HepG2 (cell line): ENCODE measurements at regions not wholly inside any gene's neighbourhood (a gene's known extent, or its start where the extent isn't known, plus 50 kb on each side); places are given as distances from the start of the nearest gene placed in this dataset.

ENCODE experiments used
- ARID5B ChIP-seq: IDR thresholded peaks from 2 replicates; pipeline ENCODE4 v1.4.0; 2020; ENCODE audit warnings: mild to moderate bottlenecking, missing genetic modification reagents
- FOXA3 ChIP-seq: IDR thresholded peaks from 2 replicates; pipeline ENCODE4 v1.6.1; 2016; ENCODE audit warnings: missing genetic modification reagents, missing compliant biosample characterization
- LRRFIP1 ChIP-seq: sonication (generic); formaldehyde crosslinking; conservative IDR thresholded peaks from 2 replicates; pipeline ENCODE4 v1.4.0; 2020; ENCODE audit warnings: missing genetic modification reagents
- MTF1 ChIP-seq: sonication (generic); formaldehyde crosslinking; IDR thresholded peaks from 2 replicates; pipeline ENCODE4 v1.5.0; 2020; ENCODE audit warnings: missing genetic modification reagents
- NCOA1 ChIP-seq: sonication (generic); formaldehyde crosslinking; IDR thresholded peaks from 2 replicates; pipeline ENCODE4 v1.9.0; 2021; ENCODE audit warnings: missing genetic modification reagents
- TAF1 ChIP-seq: sonication (generic); formaldehyde crosslinking; IDR thresholded peaks from 2 replicates; pipeline ENCODE4 v1.4.0; 2020; ENCODE audit warnings: missing genetic modification reagents
- TFDP1 ChIP-seq: IDR thresholded peaks from 2 replicates; pipeline ENCODE4 v1.6.1; 2016; ENCODE audit warnings: missing compliant biosample characterization, missing genetic modification reagents, borderline replicate concordance
- ZFP36L1 ChIP-seq: sonication (generic); formaldehyde crosslinking; IDR thresholded peaks from 2 replicates; pipeline ENCODE4 v1.8.0; 2022; ENCODE audit warnings: mild to moderate bottlenecking, missing genetic modification reagents, moderate library complexity
- ZFP36L2 ChIP-seq: sonication (generic); formaldehyde crosslinking; IDR thresholded peaks from 2 replicates; pipeline ENCODE4 v1.4.0; 2020; ENCODE audit warnings: missing genetic modification reagents
- ZNF205 ChIP-seq: IDR thresholded peaks from 2 replicates; pipeline ENCODE4 v1.6.1; 2018; ENCODE audit warnings: missing biosample characterization, missing genetic modification reagents
- ZNF253 ChIP-seq: sonication (generic); formaldehyde crosslinking; IDR thresholded peaks from 2 replicates; pipeline ENCODE4 v1.8.0; 2022; ENCODE audit warnings: mild to moderate bottlenecking, missing genetic modification reagents, borderline replicate concordance
- ZNF343 ChIP-seq: sonication (generic); formaldehyde crosslinking; IDR thresholded peaks from 2 replicates; pipeline ENCODE4 v1.4.0; 2020; ENCODE audit warnings: mild to moderate bottlenecking, missing genetic modification reagents
- ZNF616 ChIP-seq: sonication (generic); formaldehyde crosslinking; IDR thresholded peaks from 2 replicates; pipeline ENCODE4 v1.5.0; 2020; ENCODE audit warnings: low read depth, mild to moderate bottlenecking, missing genetic modification reagents
- ZNF724P ChIP-seq: sonication (generic); formaldehyde crosslinking; IDR thresholded peaks from 2 replicates; pipeline ENCODE4 v1.8.0; 2022; ENCODE audit warnings: missing genetic modification reagents, borderline replicate concordance
- ZNF740 ChIP-seq: sonication (generic); formaldehyde crosslinking; IDR thresholded peaks from 2 replicates; pipeline ENCODE4 v1.4.0; 2020; ENCODE audit warnings: missing genetic modification reagents
- ZNF770 ChIP-seq: sonication (generic); formaldehyde crosslinking; IDR thresholded peaks from 2 replicates; pipeline ENCODE4 v1.5.0; 2020; ENCODE audit warnings: mild to moderate bottlenecking, missing genetic modification reagents
- ZNF781 ChIP-seq: sonication (generic); formaldehyde crosslinking; IDR thresholded peaks from 2 replicates; pipeline ENCODE4 v1.5.1; 2020; ENCODE audit warnings: borderline replicate concordance, mild to moderate bottlenecking, missing genetic modification reagents; ENCODE audit errors: not compliant biosample characterization
- TF ChIP-seq, protein P1 (sequence below): sonication (generic); formaldehyde crosslinking; IDR thresholded peaks from 2 replicates; pipeline ENCODE4 v1.4.0; 2020; ENCODE audit warnings: missing genetic modification reagents
- TF ChIP-seq, protein P2 (sequence below): IDR thresholded peaks from 2 replicates; pipeline ENCODE4 v1.6.1; 2012; ENCODE audit warnings: inconsistent platforms

- TF ChIP-seq, protein P1, sequence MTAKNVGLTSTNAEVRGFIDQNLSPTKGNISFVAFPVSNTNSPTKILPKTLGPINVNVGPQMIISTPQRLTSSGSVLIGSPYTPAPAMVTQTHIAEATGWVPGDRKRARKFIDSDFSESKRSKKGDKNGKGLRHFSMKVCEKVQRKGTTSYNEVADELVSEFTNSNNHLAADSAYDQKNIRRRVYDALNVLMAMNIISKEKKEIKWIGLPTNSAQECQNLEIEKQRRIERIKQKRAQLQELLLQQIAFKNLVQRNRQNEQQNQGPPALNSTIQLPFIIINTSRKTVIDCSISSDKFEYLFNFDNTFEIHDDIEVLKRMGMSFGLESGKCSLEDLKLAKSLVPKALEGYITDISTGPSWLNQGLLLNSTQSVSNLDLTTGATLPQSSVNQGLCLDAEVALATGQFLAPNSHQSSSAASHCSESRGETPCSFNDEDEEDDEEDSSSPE, result 0 out of 2 replicates have a peak, but pooled peaks have one; percentile 36
- TF ChIP-seq ZFP36L1 (CRISPR knock-in tag) (no peak), ZNF781 (CRISPR knock-in tag) (no peak), NCOA1 (no peak), MTF1 (CRISPR knock-in tag) (no peak), ZNF253 (CRISPR knock-in tag) (no peak), ZNF343 (CRISPR knock-in tag) (no peak), FOXA3 (CRISPR knock-in tag) (0 out of 2 replicates have a peak, but pooled peaks have one; percentile 13), ZNF724P (CRISPR knock-in tag) (no peak), LRRFIP1 (CRISPR knock-in tag) (no peak), TAF1 (no peak), ZNF205 (CRISPR knock-in tag) (no peak), ZNF770 (CRISPR knock-in tag) (peak; percentile 62), ZFP36L2 (no peak), ARID5B (CRISPR knock-in tag) (no peak), ZNF616 (CRISPR knock-in tag) (no peak), ZNF740 (CRISPR knock-in tag) (no peak), TFDP1 (CRISPR knock-in tag) (peak; percentile 60; the same call in 1 of the 2 replicates)
- TF ChIP-seq, protein P2, sequence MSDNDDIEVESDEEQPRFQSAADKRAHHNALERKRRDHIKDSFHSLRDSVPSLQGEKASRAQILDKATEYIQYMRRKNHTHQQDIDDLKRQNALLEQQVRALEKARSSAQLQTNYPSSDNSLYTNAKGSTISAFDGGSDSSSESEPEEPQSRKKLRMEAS, result peak; percentile 81
These were observed 309.8 kb upstream of the N4BP1 start (continued) for GRCh38 chr16:48919791-48920190.
